ENCODE measurements at regions not wholly inside any gene's neighbourhood (a gene's known extent, or its start where the extent isn't known, plus 50 kb on each side); places are given as distances from the start of the nearest gene placed in this dataset.

DNA sequence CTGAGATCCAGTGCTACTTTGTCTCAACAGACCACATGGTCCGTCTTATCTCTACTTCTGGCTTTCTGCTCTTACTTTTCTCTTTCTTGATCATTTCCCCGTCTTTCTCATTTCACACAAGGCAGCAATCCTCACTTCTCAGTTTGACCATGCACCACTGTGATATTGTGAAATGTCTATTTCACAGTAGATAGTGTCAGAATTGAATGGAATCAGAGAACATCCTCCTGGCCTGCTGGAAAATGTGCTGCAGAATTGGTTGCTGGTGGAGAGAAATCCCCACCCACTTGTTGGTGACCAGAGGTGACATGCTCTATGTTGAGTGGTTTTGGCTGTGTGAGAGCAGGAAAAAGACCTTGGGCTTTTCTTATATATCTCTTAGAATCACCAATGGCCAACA lies 57.8 kb upstream of the RCN1 start:
- peak overlapping the region; percentile 15 for H3K4me2 ChIP-seq (ENCODE audit: insufficient read depth, low read length)
- peak overlapping the region; percentile 99 for H3K27ac ChIP-seq (ENCODE audit: low read depth, low read length)

DNA sequence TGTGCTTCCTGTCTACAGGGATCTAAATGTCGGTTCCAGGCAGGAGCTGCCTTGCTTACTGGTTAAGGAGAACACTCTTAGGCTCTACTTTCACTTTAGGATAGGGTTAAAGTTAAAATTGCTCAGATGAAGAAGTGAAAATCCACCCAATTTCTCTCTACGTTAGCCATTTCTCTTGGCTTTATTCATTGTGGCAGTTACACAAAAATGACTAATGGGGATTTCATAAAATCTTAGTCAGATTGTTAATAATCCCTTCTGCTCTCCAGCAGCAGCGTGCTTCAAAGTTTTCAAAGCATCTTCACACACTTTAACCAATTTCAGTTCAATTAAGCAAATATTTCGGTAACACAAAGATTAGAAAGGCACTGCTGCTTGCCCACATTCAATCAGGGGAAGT lies 58.4 kb upstream of the RCN1 start:
- H4K20me1 ChIP-seq (ENCODE audit: insufficient read depth, low read length), result no peaks in the 10 kb centered on the region
- no peaks in the 10 kb centered on the region for H3K79me2 ChIP-seq (ENCODE audit: insufficient read depth, low read length)
- H3K9me3 ChIP-seq (ENCODE audit: low read depth, low read length), result no peaks in the 10 kb centered on the region
- no peaks in the 10 kb centered on the region for H3K36me3 ChIP-seq (ENCODE audit: insufficient read depth, low read length)
- peak overlapping the region; percentile 82 for H2AFZ ChIP-seq (ENCODE audit: low read length)
- H3K27ac ChIP-seq (ENCODE audit: low read depth, low read length), result peak overlapping the region; percentile 99
- TF ChIP-seq, protein P1, sequence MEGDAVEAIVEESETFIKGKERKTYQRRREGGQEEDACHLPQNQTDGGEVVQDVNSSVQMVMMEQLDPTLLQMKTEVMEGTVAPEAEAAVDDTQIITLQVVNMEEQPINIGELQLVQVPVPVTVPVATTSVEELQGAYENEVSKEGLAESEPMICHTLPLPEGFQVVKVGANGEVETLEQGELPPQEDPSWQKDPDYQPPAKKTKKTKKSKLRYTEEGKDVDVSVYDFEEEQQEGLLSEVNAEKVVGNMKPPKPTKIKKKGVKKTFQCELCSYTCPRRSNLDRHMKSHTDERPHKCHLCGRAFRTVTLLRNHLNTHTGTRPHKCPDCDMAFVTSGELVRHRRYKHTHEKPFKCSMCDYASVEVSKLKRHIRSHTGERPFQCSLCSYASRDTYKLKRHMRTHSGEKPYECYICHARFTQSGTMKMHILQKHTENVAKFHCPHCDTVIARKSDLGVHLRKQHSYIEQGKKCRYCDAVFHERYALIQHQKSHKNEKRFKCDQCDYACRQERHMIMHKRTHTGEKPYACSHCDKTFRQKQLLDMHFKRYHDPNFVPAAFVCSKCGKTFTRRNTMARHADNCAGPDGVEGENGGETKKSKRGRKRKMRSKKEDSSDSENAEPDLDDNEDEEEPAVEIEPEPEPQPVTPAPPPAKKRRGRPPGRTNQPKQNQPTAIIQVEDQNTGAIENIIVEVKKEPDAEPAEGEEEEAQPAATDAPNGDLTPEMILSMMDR (IDR thresholded peaks at IDR 0.05; ENCODE audit: extremely low read depth, low read depth, low read length), result no peak
- H3K4me3 ChIP-seq (ENCODE audit: insufficient read depth, low read length), result no peak overlapping the region
- no peaks in the 10 kb centered on the region for H3K27me3 ChIP-seq (ENCODE audit: insufficient read depth, low read length)
- no peak for DNase-seq (ENCODE audit: insufficient read length, low spot score, missing footprints)
- peak overlapping the region; percentile 46 for H3K4me2 ChIP-seq (ENCODE audit: insufficient read depth, low read length)
- peaks cover 46% of the 10 kb centered on the region for H3K4me1 ChIP-seq (ENCODE audit: insufficient read depth, low read length)

More for the DNA sequence above, 57.8 kb upstream of the RCN1 start:
- peaks cover 46% of the 10 kb centered on the region for H3K4me1 ChIP-seq (ENCODE audit: insufficient read depth, low read length)
- peak overlapping the region; percentile 37 for H2AFZ ChIP-seq (ENCODE audit: low read length)
- TF ChIP-seq, protein P1 (IDR thresholded peaks at IDR 0.05; ENCODE audit: extremely low read depth, low read depth, low read length), result no peak
- no peaks in the 10 kb centered on the region for H3K36me3 ChIP-seq (ENCODE audit: insufficient read depth, low read length)
- no peaks in the 10 kb centered on the region for H3K27me3 ChIP-seq (ENCODE audit: insufficient read depth, low read length)
- H4K20me1 ChIP-seq (ENCODE audit: insufficient read depth, low read length), result no peaks in the 10 kb centered on the region
- no peaks in the 10 kb centered on the region for H3K9me3 ChIP-seq (ENCODE audit: low read depth, low read length)
- no peaks in the 10 kb centered on the region for H3K79me2 ChIP-seq (ENCODE audit: insufficient read depth, low read length)
- no peak overlapping the region for H3K4me3 ChIP-seq (ENCODE audit: insufficient read depth, low read length)
- no peak for DNase-seq (ENCODE audit: insufficient read length, low spot score, missing footprints)

DNA sequence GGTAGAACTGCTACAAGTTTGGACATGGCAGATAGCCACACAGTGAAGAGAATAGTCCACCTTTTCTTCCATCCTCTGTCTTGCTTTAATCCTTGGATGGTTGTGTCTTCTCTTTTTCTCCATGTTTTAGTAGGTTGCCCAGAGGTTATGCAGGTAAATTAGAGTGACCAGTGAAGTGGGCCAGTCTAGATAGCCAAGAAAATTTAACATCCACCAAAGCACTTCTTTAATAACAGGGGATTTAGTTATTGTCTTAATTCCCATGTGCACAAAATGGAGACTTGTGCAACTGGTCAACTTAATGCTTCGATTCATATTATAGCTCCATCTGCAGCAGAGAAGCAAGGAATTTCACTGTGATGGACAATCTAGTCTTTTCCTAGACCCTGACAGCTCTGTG lies 58.8 kb upstream of the RCN1 start:
- H3K4me3 ChIP-seq (ENCODE audit: insufficient read depth, low read length), result no peak overlapping the region
- peak overlapping the region; percentile 99 for H3K27ac ChIP-seq (ENCODE audit: low read depth, low read length)

DNA sequence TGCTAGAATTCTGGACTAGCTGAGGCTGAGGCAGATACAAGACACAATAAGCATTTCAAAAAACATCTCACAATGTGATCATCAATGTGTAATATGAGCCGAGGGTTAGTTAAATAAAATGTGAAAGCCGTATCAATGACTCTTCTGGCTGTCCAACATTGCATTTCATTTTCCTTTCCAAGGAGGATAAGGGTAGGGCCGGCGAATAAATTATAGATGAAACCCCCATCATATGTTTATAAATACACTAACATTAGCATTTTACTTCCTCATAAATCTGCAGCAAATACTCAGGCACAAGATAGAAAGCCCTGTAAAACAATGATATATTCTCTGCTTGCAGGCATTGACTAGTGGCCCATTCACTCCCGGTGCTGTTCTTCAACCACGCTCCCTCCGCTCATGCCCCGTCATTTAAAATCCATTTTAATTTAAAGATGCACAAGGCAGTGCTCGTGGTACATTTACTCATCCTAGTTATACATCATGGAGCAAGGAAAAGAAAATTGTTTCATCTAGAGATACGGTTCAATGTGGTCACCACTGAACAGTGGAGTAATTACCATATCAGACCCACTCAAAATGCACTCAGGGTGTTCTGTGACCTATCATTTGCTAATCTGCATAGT lies 59.9 kb upstream of the RCN1 start:
- Histone ChIP-seq H3K9me3 (ENCODE audit: low read depth, low read length) (no peaks in the 10 kb centered on the region), H3K4me3 (ENCODE audit: insufficient read depth, low read length) (no peak overlapping the region), H3K27ac (ENCODE audit: low read depth, low read length) (no peak overlapping the region), H3K4me2 (ENCODE audit: insufficient read depth, low read length) (no peak overlapping the region), H3K36me3 (ENCODE audit: insufficient read depth, low read length) (no peaks in the 10 kb centered on the region), H2AFZ (ENCODE audit: low read length) (no peak overlapping the region), H4K20me1 (ENCODE audit: insufficient read depth, low read length) (no peaks in the 10 kb centered on the region), H3K79me2 (ENCODE audit: insufficient read depth, low read length) (no peaks in the 10 kb centered on the region), H3K4me1 (ENCODE audit: insufficient read depth, low read length) (peaks cover 46% of the 10 kb centered on the region), H3K27me3 (ENCODE audit: insufficient read depth, low read length) (no peaks in the 10 kb centered on the region)
- DNase-seq (ENCODE audit: insufficient read length, low spot score, missing footprints), result no peak
- TF ChIP-seq, protein P1 (IDR thresholded peaks at IDR 0.05; ENCODE audit: extremely low read depth, low read depth, low read length), result no peak

More for the DNA sequence above, 58.8 kb upstream of the RCN1 start:
- Histone ChIP-seq H3K79me2 (ENCODE audit: insufficient read depth, low read length) (no peaks in the 10 kb centered on the region), H3K4me1 (ENCODE audit: insufficient read depth, low read length) (peaks cover 46% of the 10 kb centered on the region), H4K20me1 (ENCODE audit: insufficient read depth, low read length) (no peaks in the 10 kb centered on the region), H3K4me2 (ENCODE audit: insufficient read depth, low read length) (peak overlapping the region; percentile 46), H2AFZ (ENCODE audit: low read length) (peak overlapping the region; percentile 82), H3K36me3 (ENCODE audit: insufficient read depth, low read length) (no peaks in the 10 kb centered on the region), H3K27me3 (ENCODE audit: insufficient read depth, low read length) (no peaks in the 10 kb centered on the region), H3K9me3 (ENCODE audit: low read depth, low read length) (no peaks in the 10 kb centered on the region)
- no peak for DNase-seq (ENCODE audit: insufficient read length, low spot score, missing footprints)
- TF ChIP-seq, protein P1 (IDR thresholded peaks at IDR 0.05; ENCODE audit: extremely low read depth, low read depth, low read length), result no peak

Measured in osteoblast (primary cell).